KMS-11 (cell line): ENCODE measurements at regions not wholly inside any gene's neighbourhood (a gene's known extent, or its start where the extent isn't known, plus 50 kb on each side); places are given as distances from the start of the nearest gene placed in this dataset.

ENCODE experiments used
- H2AFZ ChIP-seq: fragments of 200-600 bp; sonication (generic); 2 replicates; pipeline ENCODE4 v1.6.1; 2016; ENCODE audit warnings: antibody characterized with exemption, mixed run types, low read depth
- H3K27ac ChIP-seq: fragments of 200-600 bp; sonication (generic); 2 replicates; pipeline ENCODE4 v1.6.1; 2016; ENCODE audit warnings: mild to moderate bottlenecking, mixed run types
- H3K27me3 ChIP-seq: fragments of 200-600 bp; sonication (generic); 2 replicates; pipeline ENCODE4 v1.6.1; 2017; ENCODE audit warnings: mild to moderate bottlenecking, low read depth, mixed run types, moderate library complexity; ENCODE audit not compliant: insufficient read depth
- H3K36me3 ChIP-seq: fragments of 200-600 bp; sonication (generic); 2 replicates; pipeline ENCODE4 v1.6.1; 2017; ENCODE audit warnings: mild to moderate bottlenecking, mixed run types; ENCODE audit not compliant: insufficient read depth
- H3K4me1 ChIP-seq: fragments of 200-600 bp; sonication (generic); 2 replicates; pipeline ENCODE4 v1.6.1; 2016; ENCODE audit warnings: mild to moderate bottlenecking, low read depth, mixed run types; ENCODE audit not compliant: poor library complexity, severe bottlenecking
- H3K4me2 ChIP-seq: fragments of 200-600 bp; sonication (generic); 2 replicates; pipeline ENCODE4 v1.7.0; 2016; ENCODE audit warnings: mild to moderate bottlenecking, mixed run types
- H3K4me3 ChIP-seq: fragments of 200-600 bp; sonication (generic); IDR thresholded peaks from 2 replicates; pipeline ENCODE4 v1.6.1; 2017; ENCODE audit warnings: low read depth, low read length, mixed read lengths; ENCODE audit not compliant: insufficient read depth
- H3K79me2 ChIP-seq: fragments of 200-600 bp; sonication (generic); 2 replicates; pipeline ENCODE4 v1.6.1; 2016; ENCODE audit warnings: low read depth, mixed run types; ENCODE audit not compliant: insufficient read depth
- H3K9ac ChIP-seq: fragments of 200-600 bp; sonication (generic); 2 replicates; pipeline ENCODE4 v1.6.1; 2016; ENCODE audit warnings: mild to moderate bottlenecking, mixed run types
- H4K20me1 ChIP-seq: fragments of 200-600 bp; sonication (generic); 2 replicates; pipeline ENCODE4 v1.6.1; 2016; ENCODE audit warnings: mild to moderate bottlenecking, mixed run types; ENCODE audit not compliant: insufficient read depth
- TF ChIP-seq, protein P1 (sequence below): fragments of 200-600 bp; sonication (generic); conservative IDR thresholded peaks from 2 replicates; pipeline ENCODE4 v1.6.1; 2017; ENCODE audit warnings: low read depth, mild to moderate bottlenecking, antibody characterized with exemption, low read length, moderate library complexity, mixed read lengths

DNA sequence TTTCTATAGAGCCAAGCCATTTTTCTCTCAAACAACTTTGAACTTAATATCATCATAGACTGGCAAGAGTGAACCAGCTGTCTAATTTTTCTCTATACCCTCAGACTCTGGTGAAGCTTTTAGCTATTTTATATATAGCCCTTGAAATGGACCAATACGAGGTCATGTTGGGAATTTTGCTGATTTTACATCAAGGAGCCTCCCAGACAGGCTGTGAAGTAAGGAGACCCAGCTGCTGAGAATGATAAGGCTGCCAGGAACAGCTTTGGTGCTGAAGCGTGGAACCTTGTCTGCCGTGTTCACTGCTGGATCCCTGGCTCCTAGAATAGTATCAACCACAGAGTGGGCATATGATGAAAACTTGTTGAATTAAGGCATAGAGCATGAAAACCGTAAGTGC is 326.2 kb upstream of the NAV3 start:
- TF ChIP-seq, protein P1, sequence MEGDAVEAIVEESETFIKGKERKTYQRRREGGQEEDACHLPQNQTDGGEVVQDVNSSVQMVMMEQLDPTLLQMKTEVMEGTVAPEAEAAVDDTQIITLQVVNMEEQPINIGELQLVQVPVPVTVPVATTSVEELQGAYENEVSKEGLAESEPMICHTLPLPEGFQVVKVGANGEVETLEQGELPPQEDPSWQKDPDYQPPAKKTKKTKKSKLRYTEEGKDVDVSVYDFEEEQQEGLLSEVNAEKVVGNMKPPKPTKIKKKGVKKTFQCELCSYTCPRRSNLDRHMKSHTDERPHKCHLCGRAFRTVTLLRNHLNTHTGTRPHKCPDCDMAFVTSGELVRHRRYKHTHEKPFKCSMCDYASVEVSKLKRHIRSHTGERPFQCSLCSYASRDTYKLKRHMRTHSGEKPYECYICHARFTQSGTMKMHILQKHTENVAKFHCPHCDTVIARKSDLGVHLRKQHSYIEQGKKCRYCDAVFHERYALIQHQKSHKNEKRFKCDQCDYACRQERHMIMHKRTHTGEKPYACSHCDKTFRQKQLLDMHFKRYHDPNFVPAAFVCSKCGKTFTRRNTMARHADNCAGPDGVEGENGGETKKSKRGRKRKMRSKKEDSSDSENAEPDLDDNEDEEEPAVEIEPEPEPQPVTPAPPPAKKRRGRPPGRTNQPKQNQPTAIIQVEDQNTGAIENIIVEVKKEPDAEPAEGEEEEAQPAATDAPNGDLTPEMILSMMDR: no peak
- Histone ChIP-seq H3K9ac (no peak overlapping the region), H4K20me1 (no peaks in the 10 kb centered on the region)

DNA sequence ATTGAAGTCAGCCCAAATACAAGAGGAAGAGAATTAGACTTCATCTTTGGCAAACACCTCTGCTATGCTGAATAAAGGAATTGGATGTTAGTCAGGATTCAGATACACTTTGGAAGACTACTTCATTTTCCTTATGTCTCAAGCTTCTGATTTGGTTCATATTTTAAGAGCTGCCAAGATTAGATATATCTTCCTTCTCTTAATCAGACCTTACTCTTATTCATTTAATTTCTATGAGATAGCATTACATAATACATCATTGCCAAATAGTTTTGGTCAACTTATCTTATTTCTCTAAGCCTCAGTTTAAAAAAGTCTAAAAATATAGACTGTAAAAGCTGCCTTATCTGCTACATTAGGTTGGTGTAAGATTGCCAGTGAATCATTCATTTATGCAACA is 330.6 kb upstream of the NAV3 start:
- no peak overlapping the region for H3K27ac ChIP-seq
- H3K4me3 ChIP-seq: no peak overlapping the region
- H3K27me3 ChIP-seq: no peaks in the 10 kb centered on the region
- H3K4me1 ChIP-seq: no peaks in the 10 kb centered on the region
- no peak overlapping the region for H3K9ac ChIP-seq
- H3K79me2 ChIP-seq: no peaks in the 10 kb centered on the region
- no peak overlapping the region for H3K4me2 ChIP-seq
- H3K36me3 ChIP-seq: no peaks in the 10 kb centered on the region
- TF ChIP-seq, protein P1: no peak
- H2AFZ ChIP-seq: no peak overlapping the region
- no peaks in the 10 kb centered on the region for H4K20me1 ChIP-seq

More for the DNA sequence above, 326.2 kb upstream of the NAV3 start:
- no peaks in the 10 kb centered on the region for H3K4me1 ChIP-seq
- H2AFZ ChIP-seq: no peak overlapping the region
- H3K79me2 ChIP-seq: no peaks in the 10 kb centered on the region
- no peak overlapping the region for H3K4me2 ChIP-seq
- H3K4me3 ChIP-seq: no peak overlapping the region
- H3K27ac ChIP-seq: no peak overlapping the region
- no peaks in the 10 kb centered on the region for H3K27me3 ChIP-seq
- no peaks in the 10 kb centered on the region for H3K36me3 ChIP-seq

DNA sequence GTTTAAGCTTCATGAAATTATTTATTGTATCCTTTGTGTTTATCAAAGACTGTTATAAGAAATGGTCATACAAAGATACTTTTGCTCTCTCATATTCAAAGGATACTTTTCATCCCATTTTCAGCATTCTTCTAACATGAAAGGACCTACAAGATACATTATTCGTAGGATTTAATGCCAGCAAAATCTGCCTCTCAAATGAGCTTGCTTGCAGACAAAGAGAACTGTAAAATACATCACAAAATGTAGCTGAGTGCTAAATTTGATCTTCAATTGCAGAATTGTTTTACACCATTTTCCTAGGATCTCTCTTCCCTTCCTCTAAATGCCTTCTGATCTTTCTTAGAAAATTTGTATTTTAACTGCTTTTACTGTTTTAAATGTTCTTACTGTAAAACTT is 333.0 kb upstream of the NAV3 start:
- no peaks in the 10 kb centered on the region for H3K36me3 ChIP-seq
- no peak overlapping the region for H3K4me2 ChIP-seq
- H3K4me1 ChIP-seq: no peaks in the 10 kb centered on the region
- TF ChIP-seq, protein P1: no peak
- H3K4me3 ChIP-seq: no peak overlapping the region
- H3K27ac ChIP-seq: no peak overlapping the region
- no peaks in the 10 kb centered on the region for H3K79me2 ChIP-seq
- H3K27me3 ChIP-seq: no peaks in the 10 kb centered on the region
- H4K20me1 ChIP-seq: no peaks in the 10 kb centered on the region
- no peak overlapping the region for H3K9ac ChIP-seq
- no peak overlapping the region for H2AFZ ChIP-seq

DNA sequence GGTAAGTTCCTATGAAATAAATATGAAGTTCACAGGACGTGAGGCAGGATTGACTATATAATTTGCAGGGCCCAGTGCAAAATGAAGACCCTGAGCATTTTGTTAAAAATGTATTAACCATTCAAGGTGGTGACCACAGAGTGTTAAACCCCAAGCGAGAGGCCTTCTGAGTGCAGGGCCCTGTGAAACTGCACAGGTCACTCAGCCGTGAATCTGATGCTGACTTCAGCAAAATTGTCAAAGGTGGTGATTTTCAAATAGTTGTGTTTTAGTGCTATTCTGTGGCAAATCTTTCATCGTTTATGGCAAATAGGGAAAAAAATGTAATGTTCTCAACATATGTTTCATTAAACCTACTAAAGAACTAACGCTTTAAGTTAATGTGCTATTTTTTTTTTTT is 334.0 kb upstream of the NAV3 start:
- Histone ChIP-seq H3K27ac (no peak overlapping the region), H3K36me3 (no peaks in the 10 kb centered on the region), H4K20me1 (no peaks in the 10 kb centered on the region), H3K9ac (no peak overlapping the region), H3K79me2 (no peaks in the 10 kb centered on the region), H3K4me2 (no peak overlapping the region), H3K4me1 (no peaks in the 10 kb centered on the region), H3K4me3 (no peak overlapping the region), H3K27me3 (no peaks in the 10 kb centered on the region), H2AFZ (no peak overlapping the region)
- TF ChIP-seq, protein P1: no peak
